NCI-H345 (cell line): ENCODE measurements at regions not wholly inside any gene's neighbourhood (a gene's known extent, or its start where the extent isn't known, plus 50 kb on each side); places are given as distances from the start of the nearest gene placed in this dataset.

Experiments
- DNase-seq: peaks from one replicate; lab custom pipeline; 2025; lab: John Stamatoyannopoulos, UW

DNA sequence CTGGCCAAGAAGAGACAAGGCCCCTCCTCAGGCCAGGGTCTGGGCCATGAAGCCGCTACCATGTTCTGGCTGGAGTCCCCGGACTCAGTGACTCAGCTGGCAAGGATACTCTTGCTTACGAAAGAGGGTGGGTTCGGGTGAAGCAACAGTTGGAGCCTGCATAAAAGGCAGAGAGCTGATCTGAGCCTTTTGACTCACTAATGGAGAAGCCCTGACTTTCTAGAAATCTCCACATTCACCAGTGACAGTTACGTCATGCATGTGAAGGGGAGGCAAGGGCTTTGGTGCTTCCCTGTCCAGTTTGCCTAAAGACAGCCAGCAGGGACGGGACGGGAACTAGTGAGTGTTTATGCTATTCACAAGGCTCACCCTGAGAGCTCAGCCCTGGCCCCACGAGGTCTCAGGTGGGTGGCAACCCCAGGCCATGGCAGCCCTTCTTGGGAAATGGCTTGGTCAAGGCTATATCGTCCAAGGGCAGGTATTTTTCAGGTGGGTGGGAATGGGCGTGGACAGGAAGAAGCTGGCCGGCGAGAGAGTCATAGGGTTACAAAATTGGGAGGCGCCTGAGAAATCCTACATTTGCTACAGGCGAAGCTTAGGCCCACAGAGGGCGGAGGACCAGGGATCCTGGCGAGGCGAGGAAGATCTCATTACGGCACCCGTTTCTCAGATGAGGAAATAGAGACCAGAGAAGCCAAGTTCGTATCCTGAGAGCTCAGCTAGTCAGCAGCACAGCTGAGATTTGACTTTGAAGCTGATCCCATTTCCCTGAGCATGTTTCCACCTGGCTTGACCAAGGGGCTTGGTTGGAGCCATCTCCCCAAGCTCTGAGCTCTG is 314.6 kb downstream of the BCL11B start:
- no peak for DNase-seq

- no peak for DNase-seq
Observed at GRCh38 chr14:98958048-98958631, 313.9 kb downstream of the BCL11B start.

DNA sequence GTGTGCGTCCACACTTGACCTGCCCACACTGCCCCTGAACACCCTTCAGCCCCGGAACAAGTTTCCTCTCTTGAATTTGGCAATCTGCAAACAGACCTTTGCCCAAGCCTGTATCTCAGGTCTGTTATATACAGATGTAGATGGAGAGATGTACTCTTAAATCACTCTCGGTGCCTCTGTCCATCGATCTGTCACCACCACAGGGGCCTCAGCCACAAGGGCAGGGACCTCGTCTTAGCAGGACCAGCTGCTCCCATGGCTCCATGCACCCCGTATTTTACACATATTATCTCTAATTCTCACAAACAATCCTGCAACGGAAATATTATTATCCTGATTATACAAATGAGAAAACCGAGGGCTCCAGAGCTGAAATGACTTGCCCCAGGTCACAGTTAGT is 313.4 kb downstream of the BCL11B start:
- no peak for DNase-seq

DNA sequence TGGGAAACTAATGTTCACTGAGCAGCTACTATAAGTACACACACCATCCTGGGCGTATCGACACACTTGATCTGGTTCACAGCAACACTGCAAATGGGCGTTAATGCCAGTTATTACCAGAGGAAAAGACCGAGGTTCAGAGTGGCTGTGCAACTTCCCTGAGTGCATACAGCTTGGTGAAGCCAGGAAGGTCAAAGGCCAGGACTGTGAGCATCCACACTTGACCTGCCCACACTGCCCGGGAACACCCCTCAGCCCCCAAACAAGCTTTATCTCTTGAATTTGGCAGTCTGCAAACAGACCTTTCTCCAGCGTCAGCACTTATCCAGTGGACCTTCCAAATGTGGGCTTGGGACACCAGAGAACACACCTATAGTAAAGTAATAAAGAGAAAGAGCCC is 312.6 kb downstream of the BCL11B start:
- DNase-seq: no peak

GRCh38 chr14:98959958-98960616 is 311.9 kb downstream of the BCL11B start:
- no peak for DNase-seq

GRCh38 chr14:98960617-98961013 is 311.4 kb downstream of the BCL11B start:
- DNase-seq: no peak

DNA sequence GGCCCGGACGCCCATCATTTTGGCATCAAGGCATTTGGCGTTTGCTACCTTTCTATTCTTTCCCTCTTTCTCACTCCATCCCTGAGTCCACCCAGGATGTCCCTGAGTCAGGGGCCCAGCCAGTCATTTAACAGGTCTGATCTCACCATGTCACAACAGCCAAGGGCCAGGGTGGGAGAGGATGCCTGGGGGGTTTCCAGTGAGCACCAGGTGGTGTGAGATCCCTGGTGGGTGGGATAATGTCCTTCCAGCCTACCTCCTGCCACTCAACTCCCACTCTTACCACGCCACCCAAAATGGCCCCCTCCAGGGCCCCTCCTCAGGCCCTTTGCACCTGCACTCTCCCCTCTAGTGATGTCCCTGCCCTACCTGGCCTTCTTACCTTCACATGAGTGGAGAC is 310.8 kb downstream of the BCL11B start:
- no peak for DNase-seq

- no peak for DNase-seq
Observed at GRCh38 chr14:98962118-98962517, 309.9 kb downstream of the BCL11B start.

GRCh38 chr14:98963610-98964009 is 308.4 kb downstream of the BCL11B start:
- no peak for DNase-seq

DNA sequence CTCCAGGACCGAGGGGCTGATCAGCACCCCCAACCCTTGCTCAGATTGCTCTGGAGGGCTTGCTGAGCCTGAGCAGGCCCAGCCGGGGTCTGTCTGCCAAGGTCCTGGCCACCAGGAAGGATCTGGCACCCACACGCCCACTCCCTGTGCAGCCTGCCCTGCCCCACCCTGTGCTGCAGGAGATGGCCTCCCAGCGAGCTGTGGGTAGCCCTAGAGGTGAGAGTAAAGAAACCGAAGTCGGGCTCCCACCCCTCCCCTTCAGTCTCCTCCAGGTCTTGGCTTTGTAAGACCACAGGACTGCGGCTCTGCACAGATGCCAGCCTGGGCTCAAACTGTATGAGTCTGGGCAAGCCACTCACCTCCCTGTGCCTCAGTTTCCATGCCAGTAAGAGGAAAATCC is 307.8 kb downstream of the BCL11B start:
- no peak for DNase-seq

- no peak for DNase-seq
Observed at GRCh38 chr14:98965076-98965475, 306.9 kb downstream of the BCL11B start.

DNA sequence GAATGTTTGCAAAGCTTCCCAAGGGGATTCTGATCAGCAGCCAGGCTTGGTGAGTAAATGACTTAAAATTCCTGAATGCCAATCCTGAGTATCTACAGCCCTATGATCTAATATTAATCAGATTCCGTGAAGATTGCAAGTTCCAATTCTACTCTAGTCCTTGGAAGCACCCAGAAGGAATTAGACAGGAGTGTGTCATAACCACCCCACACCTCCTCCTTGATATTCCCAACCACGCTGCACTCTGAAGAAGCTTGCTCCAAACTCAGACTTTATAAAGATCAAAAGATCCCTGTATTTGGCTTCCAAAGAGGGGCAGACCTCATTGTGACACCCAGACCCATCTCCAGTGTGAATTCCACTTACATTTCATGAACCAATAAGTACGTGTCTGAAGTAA is 306.0 kb downstream of the BCL11B start:
- DNase-seq: no peak

GRCh38 chr14:98966475-98967162 is 305.4 kb downstream of the BCL11B start:
- no peak for DNase-seq

GRCh38 chr14:98974113-98974512 is 297.9 kb downstream of the BCL11B start:
- DNase-seq: no peak

DNA sequence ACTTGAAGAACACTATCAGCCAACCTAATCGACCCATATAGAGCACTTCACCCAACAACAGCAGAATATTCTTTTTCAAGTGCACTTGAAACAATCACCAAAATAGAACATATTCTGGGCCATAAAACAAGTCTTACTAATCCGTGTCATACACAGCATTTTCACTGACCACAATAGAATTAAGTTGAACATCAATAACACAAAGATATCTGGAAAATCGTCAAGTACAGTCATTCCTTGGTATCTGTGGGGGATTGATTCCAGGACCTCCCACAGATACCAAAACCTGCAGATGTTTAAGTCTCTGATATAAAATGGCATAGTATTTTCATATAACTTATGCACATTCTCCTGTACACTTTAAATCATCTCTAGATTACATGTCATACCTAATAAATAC is 295.7 kb downstream of the BCL11B start:
- no peak for DNase-seq

DNA sequence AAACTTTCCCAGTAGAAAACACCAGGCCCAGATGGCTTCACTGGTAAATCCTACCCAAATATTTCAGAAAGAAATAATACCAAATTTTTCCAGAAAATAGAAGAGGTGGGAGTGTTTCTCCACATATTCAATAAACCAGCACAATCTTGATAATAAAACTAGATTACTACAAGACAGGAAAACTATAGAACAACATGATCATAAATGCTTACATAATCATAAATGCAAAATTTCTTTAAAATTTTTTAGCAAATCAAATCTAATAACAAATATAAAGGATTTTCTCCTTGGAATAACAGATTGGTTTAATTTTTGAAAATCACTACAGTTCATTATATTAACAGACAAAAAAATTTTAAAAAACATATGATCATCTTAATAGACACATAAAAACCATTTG is 294.5 kb downstream of the BCL11B start:
- no peak for DNase-seq

DNA sequence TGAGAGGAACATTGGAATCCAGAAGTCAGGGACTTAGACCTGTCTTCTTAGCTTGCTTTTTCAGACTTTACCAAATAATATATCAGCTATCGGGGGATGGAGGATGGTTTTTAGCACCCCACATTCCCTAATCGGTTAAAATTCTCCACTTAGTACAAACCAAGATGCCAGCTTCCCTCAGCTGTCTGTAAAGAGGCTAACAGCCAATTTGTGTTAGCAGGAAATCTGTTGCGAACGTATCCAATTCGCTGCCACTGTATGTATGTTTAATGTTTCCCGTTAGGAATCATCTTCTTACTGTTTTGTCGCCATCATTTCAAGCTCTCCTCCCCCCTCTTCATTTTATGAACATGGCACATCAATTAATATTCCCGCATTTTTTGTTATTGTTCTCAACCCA is 289.0 kb downstream of the BCL11B start:
- DNase-seq: no peak

DNA sequence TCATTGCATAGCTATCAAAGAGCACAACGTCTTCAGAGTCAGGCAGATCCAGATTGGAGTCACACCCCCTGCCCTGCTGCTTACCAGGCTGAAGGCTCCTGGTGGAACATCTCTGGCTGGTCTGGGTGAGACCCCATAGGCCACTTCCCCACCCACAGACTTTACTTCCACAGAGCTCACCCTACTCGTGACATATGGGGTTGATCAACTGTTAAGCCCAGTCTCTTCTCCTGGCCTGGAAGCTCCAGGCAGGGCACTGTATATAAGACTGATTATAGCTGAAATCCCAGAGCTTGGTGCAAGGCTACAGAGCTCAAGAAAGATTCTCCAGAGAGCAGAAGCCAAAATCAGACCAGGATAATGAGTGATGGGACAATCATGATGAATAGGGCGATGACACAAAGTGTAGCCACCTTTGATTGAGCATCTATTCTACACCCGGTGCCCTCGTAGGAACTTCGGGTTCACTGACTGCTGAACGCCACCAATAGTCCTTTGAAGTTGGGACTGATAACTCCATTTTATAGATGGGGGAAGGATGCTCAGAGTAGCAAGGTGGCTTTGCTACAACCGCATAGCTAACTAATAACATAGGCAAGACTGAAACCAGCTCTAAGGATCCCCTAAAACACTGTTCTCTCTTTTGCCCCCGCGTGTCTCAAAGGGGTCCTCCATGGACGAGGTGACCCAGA is 287.8 kb downstream of the BCL11B start:
- no peak for DNase-seq

GRCh38 chr14:98984719-98985041 is 287.3 kb downstream of the BCL11B start:
- no peak for DNase-seq

DNA sequence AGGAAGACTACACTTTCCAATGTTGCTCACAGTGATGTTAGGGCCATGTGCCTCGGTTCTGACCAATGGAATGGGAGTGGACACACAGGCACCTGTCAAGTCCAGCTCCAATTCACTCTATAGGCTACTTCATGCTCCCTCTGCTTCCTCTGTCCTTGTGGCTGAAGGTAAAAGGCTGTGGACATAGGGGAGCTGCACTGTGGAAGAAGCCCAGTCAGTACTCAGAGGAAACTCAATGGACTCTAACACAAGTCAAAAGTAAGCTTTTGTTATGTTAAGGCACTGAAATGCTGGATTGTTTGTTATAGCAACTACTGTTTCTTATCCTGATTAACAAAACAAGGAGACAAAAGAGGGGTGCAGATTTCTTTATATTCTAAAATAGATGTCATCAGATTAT is 278.2 kb downstream of the BCL11B start:
- no peak for DNase-seq

DNA sequence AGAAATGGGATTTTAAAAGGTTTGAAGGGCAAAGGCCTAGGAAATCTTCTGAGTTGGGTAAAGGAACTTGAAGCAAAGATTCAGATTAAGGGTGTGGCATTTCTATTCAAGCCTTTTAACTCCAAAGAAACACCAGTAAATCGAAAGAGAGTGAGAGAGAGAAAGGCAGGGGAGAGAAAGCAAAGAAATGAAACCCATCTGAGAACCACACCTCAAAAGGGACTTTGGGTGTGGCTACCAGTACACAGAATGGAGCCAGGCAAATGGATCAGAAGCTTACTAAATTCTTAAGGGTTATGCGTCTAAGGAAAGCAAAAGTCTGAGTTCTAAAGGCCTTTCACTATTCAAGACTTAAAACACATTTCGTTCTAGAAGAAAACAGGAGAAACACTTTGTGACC is 277.4 kb downstream of the BCL11B start:
- no peak for DNase-seq

GRCh38 chr14:98997526-98998205 is 274.3 kb downstream of the BCL11B start:
- no peak for DNase-seq
